ENCODE measurements at regions not wholly inside any gene's neighbourhood (a gene's known extent, or its start where the extent isn't known, plus 50 kb on each side); places are given as distances from the start of the nearest gene placed in this dataset.
"Not testable (repeated sequence)": the region's sequence is repeated elsewhere in the genome, so short reads cannot be mapped to it uniquely, and the experiment has no call there.

GRCh38 chr18:2146092-2146491, 425.2 kb downstream of the METTL4 start:
- DNase-seq, result no peak

DNA sequence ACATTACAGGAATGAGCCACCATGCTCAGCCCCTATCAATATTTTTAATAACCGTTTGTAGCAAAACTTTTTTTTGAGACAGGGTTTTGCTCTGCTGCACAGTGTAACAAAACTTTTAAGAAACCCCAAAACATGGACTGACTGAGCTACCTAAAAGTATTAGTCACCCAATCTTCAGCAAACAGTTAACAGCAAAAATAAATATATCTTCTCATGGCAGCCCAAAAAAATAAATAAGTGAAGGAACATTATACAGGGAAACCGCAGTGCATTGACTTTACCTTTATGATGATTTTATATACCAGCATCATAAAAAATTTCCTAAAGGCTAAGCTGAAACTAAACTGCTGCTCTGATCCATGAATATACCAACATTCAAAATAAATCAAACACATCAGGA, 424.6 kb downstream of the METTL4 start:
- DNase-seq, result no peak

DNA sequence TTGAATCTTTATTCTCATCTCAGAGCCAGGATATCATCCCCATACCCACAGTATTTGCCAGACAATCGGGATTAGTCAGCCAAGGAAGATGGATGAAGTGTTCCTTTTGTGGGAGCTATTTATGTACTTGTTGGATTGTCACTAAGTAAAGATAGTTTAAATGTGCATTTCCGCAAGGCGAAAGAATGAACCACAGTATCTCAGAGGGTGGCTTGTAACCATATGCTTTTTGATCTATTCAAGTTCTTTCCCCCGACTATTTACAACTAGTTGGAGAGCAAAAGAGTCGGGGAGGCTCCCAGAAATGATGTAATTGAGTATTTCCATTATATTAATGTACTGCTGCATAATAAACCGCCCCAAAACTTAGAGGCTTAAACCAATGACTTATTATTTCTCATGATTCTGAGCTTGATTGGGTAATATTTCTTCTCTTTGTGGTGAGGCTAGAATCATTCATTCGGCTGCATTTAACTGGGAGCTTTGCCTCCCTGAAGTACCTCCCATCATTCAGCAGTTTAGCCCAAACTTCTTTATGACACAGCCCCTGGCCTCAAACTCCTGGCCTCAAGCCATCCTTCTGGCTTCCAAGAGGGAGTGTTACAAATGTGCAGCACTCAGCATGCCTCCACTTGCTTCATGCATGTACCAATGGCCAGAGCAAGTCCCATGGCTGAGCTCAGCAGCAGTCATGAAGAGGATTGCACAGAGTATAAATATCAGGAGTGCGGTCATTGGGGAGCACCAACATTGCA, 423.7 kb downstream of the METTL4 start:
- DNase-seq, result no peak

GRCh38 chr18:2148823-2149222, 422.5 kb downstream of the METTL4 start:
- no peak for DNase-seq

- DNase-seq, result no peak
These were observed 420.7 kb downstream of the METTL4 start for GRCh38 chr18:2150566-2150965.

GRCh38 chr18:2154278-2154677, 417.0 kb downstream of the METTL4 start:
- no peak for DNase-seq

- DNase-seq, result no peak
These were observed 406.4 kb downstream of the METTL4 start for GRCh38 chr18:2164644-2165550.

GRCh38 chr18:2166876-2167275, 404.4 kb downstream of the METTL4 start:
- not testable (repeated sequence) for DNase-seq

DNA sequence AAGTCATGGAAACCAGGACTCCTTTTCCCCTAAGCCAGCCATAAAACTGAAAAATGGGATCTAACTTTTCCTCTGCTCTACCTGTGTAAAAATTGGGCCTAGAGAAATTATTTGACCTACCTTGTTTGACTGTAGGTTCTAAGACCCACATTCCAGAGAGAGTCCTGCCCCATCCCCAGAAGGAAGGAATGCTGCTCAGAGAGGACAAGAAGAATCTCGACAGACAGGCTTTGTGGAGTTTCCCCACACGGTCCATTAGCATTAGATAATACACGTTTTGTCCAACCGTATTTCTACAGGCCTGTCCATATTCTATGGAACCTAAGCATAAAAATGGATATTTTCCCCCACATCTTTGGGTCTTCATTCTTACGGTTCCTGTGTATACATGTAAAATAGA, 403.3 kb downstream of the METTL4 start:
- DNase-seq, result no peak

DNA sequence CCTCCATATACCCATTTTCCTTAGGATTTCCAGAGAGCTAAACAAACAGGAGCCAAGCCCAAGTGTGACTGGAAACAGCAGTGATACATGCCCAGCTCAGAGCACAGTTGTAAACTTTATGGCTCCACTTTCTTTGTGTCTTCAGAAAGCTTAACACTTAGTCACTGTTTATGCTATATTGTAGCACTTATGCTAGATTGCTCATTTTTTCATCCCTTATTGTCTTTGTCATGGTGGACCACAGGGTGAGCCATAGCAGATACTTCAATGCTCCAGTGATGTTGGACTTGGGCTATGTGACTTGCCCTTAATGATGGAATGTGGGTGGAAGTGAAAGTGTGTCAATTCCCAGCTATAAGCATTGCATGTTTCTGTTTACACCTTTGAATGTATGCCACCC, 401.6 kb downstream of the METTL4 start:
- DNase-seq, result no peak

DNA sequence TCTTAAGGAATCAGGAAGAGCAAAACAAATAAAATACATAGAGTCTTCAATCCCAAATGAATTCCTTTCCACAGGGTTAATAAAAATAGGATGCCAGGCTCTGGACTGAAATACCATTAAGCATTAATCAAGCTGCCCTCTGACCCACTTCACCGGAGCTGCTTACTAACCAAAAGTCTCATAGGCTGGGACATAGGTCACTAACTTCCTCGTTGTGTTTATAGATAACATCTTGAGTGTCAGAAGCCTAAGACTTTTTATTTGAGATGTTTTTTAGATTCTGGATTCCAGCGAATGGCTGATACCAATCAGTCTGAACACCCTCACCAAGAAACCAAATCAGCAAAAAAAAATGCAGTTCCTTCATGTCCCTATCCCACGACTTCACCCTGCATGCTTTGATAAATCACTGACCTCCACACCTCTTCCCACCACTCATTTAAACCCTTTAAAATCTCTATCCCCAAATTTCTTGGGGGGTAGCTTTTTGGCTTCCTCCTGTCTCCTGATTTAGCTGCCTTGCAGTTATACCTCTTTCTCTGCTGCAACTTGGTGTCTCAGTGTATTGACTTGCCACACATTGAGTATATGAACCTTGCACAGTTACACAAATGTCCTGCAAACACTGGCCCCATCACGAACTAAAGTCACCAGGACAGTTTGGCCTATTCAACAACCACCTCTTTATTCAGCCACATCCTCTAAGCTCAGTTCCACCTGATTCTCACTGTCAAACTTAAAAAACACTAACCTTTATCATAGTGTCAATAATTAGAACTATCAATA, 399.3 kb downstream of the METTL4 start:
- no peak for DNase-seq

DNA sequence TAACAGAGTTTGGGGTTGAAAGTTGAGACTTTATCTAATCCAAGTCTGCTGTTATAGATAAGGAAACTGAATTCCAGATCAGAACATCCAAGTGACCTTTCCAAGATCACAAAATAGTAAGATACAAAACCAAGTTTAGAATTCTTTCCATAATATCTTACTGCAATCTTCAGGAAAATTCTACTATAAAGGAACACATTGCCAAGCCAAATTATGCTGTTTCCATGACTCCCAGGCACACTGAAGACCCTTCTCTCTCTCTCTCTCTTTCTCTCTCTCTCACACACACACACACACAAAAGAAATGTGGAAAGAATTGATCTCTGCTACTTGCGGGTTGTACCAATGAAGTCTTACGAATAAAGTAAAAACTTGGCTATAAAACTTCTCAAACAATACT, 398.4 kb downstream of the METTL4 start:
- no peak for DNase-seq

- no peak for DNase-seq
These were observed 397.8 kb downstream of the METTL4 start for GRCh38 chr18:2173486-2173885.

GRCh38 chr18:2178036-2178435, 393.3 kb downstream of the METTL4 start:
- DNase-seq, result no peak

- no peak for DNase-seq
These were observed 391.7 kb downstream of the METTL4 start for GRCh38 chr18:2179498-2180183.

- no peak for DNase-seq
These were observed 390.7 kb downstream of the METTL4 start for GRCh38 chr18:2180586-2180985.

- DNase-seq, result no peak
These were observed 387.9 kb downstream of the METTL4 start for GRCh38 chr18:2183432-2183831.

DNA sequence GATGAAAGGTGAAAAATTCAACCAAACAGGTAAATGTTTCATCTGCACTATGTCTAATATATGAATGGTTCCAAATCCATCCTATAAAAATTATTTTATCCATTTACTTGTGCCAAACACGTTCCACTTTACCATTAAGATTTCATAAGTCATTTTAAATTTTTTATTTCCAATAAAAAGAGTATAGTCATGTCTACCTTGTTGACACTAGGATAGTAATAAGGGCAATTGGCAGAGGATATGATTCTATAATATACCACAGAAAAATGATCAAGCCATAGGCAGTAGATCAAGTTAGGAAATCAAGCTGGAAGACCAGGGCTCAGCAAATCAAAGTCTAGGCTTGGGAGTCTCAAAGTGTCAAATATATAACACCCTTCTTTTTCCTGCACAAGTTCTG, 384.3 kb downstream of the METTL4 start:
- no peak for DNase-seq

- DNase-seq, result no peak
These were observed 383.0 kb downstream of the METTL4 start for GRCh38 chr18:2188258-2188657.

- DNase-seq, result no peak
These were observed 380.0 kb downstream of the METTL4 start for GRCh38 chr18:2191180-2191790.

GRCh38 chr18:2192562-2192961, 378.7 kb downstream of the METTL4 start:
- DNase-seq, result no peak

DNA sequence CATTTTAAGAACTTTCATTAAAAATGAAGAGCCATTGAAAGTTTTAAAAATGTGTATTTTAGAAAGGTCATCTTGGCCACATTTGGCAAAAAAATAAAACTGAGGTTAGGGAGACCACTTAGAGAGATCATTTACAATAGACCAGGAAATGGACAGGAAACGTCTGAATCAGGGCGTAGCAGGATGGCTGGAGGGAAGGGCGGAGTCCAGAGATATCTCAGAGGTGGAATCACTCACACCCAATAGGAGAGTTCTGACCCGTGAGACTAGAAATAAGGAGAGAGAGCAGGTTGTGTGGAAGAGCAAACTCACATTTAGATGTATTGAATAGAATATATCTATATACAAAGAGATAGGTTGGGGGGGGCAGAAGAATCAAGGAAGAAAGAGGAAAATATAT, 373.4 kb downstream of the METTL4 start:
- DNase-seq, result no peak

Measured in activated naive CD4-positive, alpha-beta T cell (primary cell).